H1 (cell line): ENCODE measurements at regions not wholly inside any gene's neighbourhood (a gene's known extent, or its start where the extent isn't known, plus 50 kb on each side); places are given as distances from the start of the nearest gene placed in this dataset.

Experiments
- CTCF ChIA-PET: fragments of 300-600 bp; sonication (Branson Sonifier 250); formaldehyde crosslinking; loops from one replicate; lab custom pipeline; 2021; ENCODE audit not compliant: partially characterized antibody; lab: Charles Lee
- POLR2A ChIA-PET: fragments of 300-600 bp; sonication (Branson Sonifier 250); formaldehyde crosslinking; loops from one replicate; lab custom pipeline; 2021; ENCODE audit warnings: inconsistent platforms; ENCODE audit not compliant: partially characterized antibody; lab: Charles Lee
- DNase-seq, 2 experiments: peaks; one replicate each; pipeline versions ENCODE4 v3.0.0 to v3.0.0-alpha.2; 2010 to 2022; ENCODE audit warnings: low spot score in 2 of 2, low read depth in 1 of 2, mixed read lengths in 1 of 2
- FAIRE-seq: peaks from 2 replicates; lab custom pipeline; 2011; peaks lifted over from hg19 to GRCh38; lab: Jason Lieb, UNC
- H2AFZ ChIP-seq: 2 replicates; pipeline ENCODE4 v1.8.1; 2012; ENCODE audit warnings: low read length, inconsistent platforms
- H2AK5ac ChIP-seq: 2 replicates; pipeline ENCODE4 v1.6.1; 2013; ENCODE audit warnings: low read depth, low read length
- H2BK120ac ChIP-seq: replicated peaks from 2 replicates; pipeline ENCODE3; 2013; ENCODE audit warnings: low read depth, low read length, inconsistent platforms
- H2BK12ac ChIP-seq: 2 replicates; pipeline ENCODE4 v1.6.1; 2013; ENCODE audit warnings: low read depth, low read length
- H2BK15ac ChIP-seq: 2 replicates; pipeline ENCODE4 v1.6.1; 2013; ENCODE audit warnings: low read length
- H2BK20ac ChIP-seq: 2 replicates; pipeline ENCODE4 v1.6.1; 2013; ENCODE audit warnings: low read length
- H2BK5ac ChIP-seq: 2 replicates; pipeline ENCODE4 v1.6.1; 2013; ENCODE audit warnings: low read depth, low read length
- H3K14ac ChIP-seq: 2 replicates; pipeline ENCODE4 v1.6.1; 2013; ENCODE audit warnings: inconsistent platforms; ENCODE audit not compliant: insufficient read length
- H3K18ac ChIP-seq: 2 replicates; pipeline ENCODE4 v1.6.1; 2013; ENCODE audit warnings: low read length; ENCODE audit errors: extremely low read depth
- H3K23ac ChIP-seq: 2 replicates; pipeline ENCODE4 v1.6.1; 2013; ENCODE audit warnings: inconsistent platforms; ENCODE audit not compliant: insufficient read length
- H3K23me2 ChIP-seq: 2 replicates; pipeline ENCODE4 v1.6.1; 2013; ENCODE audit warnings: low read depth, low read length
- H3K27ac ChIP-seq: 2 replicates; pipeline ENCODE4 v1.6.1; 2011; ENCODE audit warnings: low read depth, low read length, inconsistent platforms
- H3K27me3 ChIP-seq, 4 experiments: replicated peaks in 1 of 4; 1 replicate in 1 of 4; 2 replicates in 3 of 4; pipeline versions ENCODE4 v1.6.1 to v1.8.1; 2011 to 2013; ENCODE audit warnings: low read length in 3 of 4, mild to moderate bottlenecking in 3 of 4, inconsistent platforms in 2 of 4, mixed read lengths in 2 of 4, moderate library complexity in 1 of 4; ENCODE audit not compliant: control insufficient read depth in 3 of 4, insufficient read depth in 3 of 4; ENCODE audit errors: extremely low read depth in 1 of 4
- H3K36me3 ChIP-seq, 4 experiments: 2 replicates each; pipeline versions ENCODE4 v1.6.1 to v1.8.1; 2011 to 2013; ENCODE audit warnings: mild to moderate bottlenecking in 4 of 4, low read length in 3 of 4, moderate library complexity in 2 of 4, control low read depth in 1 of 4, inconsistent platforms in 1 of 4; ENCODE audit not compliant: insufficient read depth in 4 of 4, control insufficient read depth in 2 of 4
- H3K4ac ChIP-seq: replicated peaks from 2 replicates; pipeline ENCODE3; 2013; ENCODE audit warnings: low read length, low read depth, mixed read lengths, inconsistent platforms; ENCODE audit not compliant: insufficient read length
- H3K4me1 ChIP-seq, 4 experiments: replicated peaks in 1 of 4; 1 replicate in 1 of 4; 2 replicates in 3 of 4; pipeline versions ENCODE4 v1.6.1 to v1.8.1; 2011 to 2013; ENCODE audit warnings: low read length in 3 of 4, inconsistent platforms in 2 of 4, mixed read lengths in 1 of 4; ENCODE audit not compliant: insufficient read depth in 4 of 4, control insufficient read depth in 3 of 4
- H3K4me2 ChIP-seq, 2 experiments: 2 replicates each; pipeline versions ENCODE4 v1.6.1 to v1.8.1; 2011 to 2013; ENCODE audit warnings: low read depth in 2 of 2, low read length in 2 of 2, control low read depth in 1 of 2, inconsistent platforms in 1 of 2, mild to moderate bottlenecking in 1 of 2; ENCODE audit not compliant: insufficient read depth in 1 of 2
- H3K4me3 ChIP-seq, 4 experiments: fragments of 200-600, 300-600 bp in 1 of 4; sonication (generic), shearing (Covaris generic), sonication (Bioruptor Twin) in 1 of 4; 2 replicates each; pipeline versions ENCODE4 v1.5.1 to v1.8.1; 2011 to 2016; ENCODE audit warnings: low read length in 4 of 4, low read depth in 3 of 4, control low read depth in 2 of 4, inconsistent platforms in 2 of 4, mild to moderate bottlenecking in 2 of 4, mixed read lengths in 1 of 4, moderate library complexity in 1 of 4; ENCODE audit not compliant: insufficient read depth in 2 of 4; ENCODE audit errors: extremely low read depth in 1 of 4
- H3K56ac ChIP-seq: replicated peaks from 2 replicates; pipeline ENCODE3; 2013; ENCODE audit warnings: low read depth, mild to moderate bottlenecking, mixed read lengths, low read length, inconsistent platforms; ENCODE audit not compliant: insufficient read length
- H3K79me1 ChIP-seq: 2 replicates; pipeline ENCODE4 v1.6.1; 2013; ENCODE audit warnings: low read depth, low read length, control low read depth
- H3K79me2 ChIP-seq, 2 experiments: 2 replicates each; pipeline versions ENCODE4 v1.6.1 to v1.8.1; 2012 to 2013; ENCODE audit warnings: low read length in 2 of 2, mild to moderate bottlenecking in 2 of 2, inconsistent platforms in 1 of 2; ENCODE audit not compliant: insufficient read depth in 2 of 2, control insufficient read depth in 1 of 2
- H3K9ac ChIP-seq, 4 experiments: replicated peaks in 1 of 4; 1 replicate in 1 of 4; 2 replicates in 3 of 4; pipeline versions ENCODE4 v1.6.1 to v1.8.1; 2011 to 2013; ENCODE audit warnings: low read depth in 3 of 4, low read length in 3 of 4, control low read depth in 2 of 4, mild to moderate bottlenecking in 2 of 4, moderate library complexity in 2 of 4, inconsistent platforms in 1 of 4; ENCODE audit errors: extremely low read depth in 1 of 4
- H3K9me3 ChIP-seq, 2 experiments: 2 replicates each; pipeline versions ENCODE4 v1.6.1 to v1.8.1; 2012 to 2013; ENCODE audit warnings: mild to moderate bottlenecking in 2 of 2, moderate library complexity in 2 of 2, control low read depth in 1 of 2, inconsistent platforms in 1 of 2, low read depth in 1 of 2, low read length in 1 of 2, mixed read lengths in 1 of 2; ENCODE audit not compliant: insufficient read depth in 2 of 2
- H4K20me1 ChIP-seq, 2 experiments: replicated peaks in 1 of 2; 2 replicates each; pipeline versions ENCODE3 to v1.8.1; 2011 to 2013; ENCODE audit warnings: inconsistent platforms in 2 of 2, low read length in 2 of 2, mild to moderate bottlenecking in 1 of 2; ENCODE audit not compliant: insufficient read depth in 2 of 2, control insufficient read depth in 1 of 2
- H4K5ac ChIP-seq: 2 replicates; pipeline ENCODE4 v1.6.1; 2013; ENCODE audit warnings: low read length, low read depth, mixed read lengths, inconsistent platforms; ENCODE audit not compliant: insufficient read length
- H4K8ac ChIP-seq: 2 replicates; pipeline ENCODE4 v1.8.0; 2013; ENCODE audit warnings: mild to moderate bottlenecking, moderate library complexity, low read length, inconsistent platforms; ENCODE audit not compliant: insufficient read depth; ENCODE audit errors: extremely low read depth
- H4K91ac ChIP-seq: replicated peaks from 2 replicates; pipeline ENCODE3; 2013; ENCODE audit warnings: low read length, mixed read lengths, inconsistent platforms; ENCODE audit not compliant: insufficient read length
- CHD2 ChIP-seq: IDR thresholded peaks from 2 replicates; pipeline ENCODE4 v1.6.1; 2012; ENCODE audit warnings: low read length, improper control_type of control experiment
- KDM5A ChIP-seq: fragments of 200-600 bp; IDR thresholded peaks from 2 replicates; pipeline ENCODE4 v1.7.1; 2012; ENCODE audit warnings: mild to moderate bottlenecking, low read length, inconsistent platforms, mixed read lengths
- NRF1 ChIP-seq: IDR thresholded peaks from 2 replicates; pipeline ENCODE4 v1.6.1; 2011; ENCODE audit warnings: mild to moderate bottlenecking, low read depth, low read length, improper control_type of control experiment
- RXRA ChIP-seq: IDR thresholded peaks from 2 replicates; pipeline ENCODE4 v1.6.1; 2011; ENCODE audit warnings: low read depth, mild to moderate bottlenecking, low read length, moderate library complexity; ENCODE audit not compliant: insufficient read depth
- SUZ12 ChIP-seq: fragments of 200-600 bp; sonication (generic); IDR thresholded peaks from 2 replicates; pipeline ENCODE4 v1.6.1; 2012; ENCODE audit warnings: mild to moderate bottlenecking, inconsistent platforms, low read length, moderate library complexity, mixed read lengths
- WGBS, 2 experiments: shearing (Covaris generic) in 1 of 2; methylation state at CpG; one replicate each; pipeline versions ENCODE4 v1.1.6 to v1.1.7; 2013 to 2015; ENCODE audit warnings: low lambda C conversion rate in 2 of 2, mixed read lengths in 2 of 2, inconsistent platforms in 1 of 2, low coverage in 1 of 2, missing lambda C conversion rate in 1 of 2; ENCODE audit not compliant: insufficient replicate concordance in 2 of 2, insufficient coverage in 1 of 2, insufficient read length in 1 of 2; ENCODE audit errors: extremely low coverage in 1 of 2, missing lambda C conversion rate in 1 of 2; 5-methylcytosine and 5-hydroxymethylcytosine counted together

DNA sequence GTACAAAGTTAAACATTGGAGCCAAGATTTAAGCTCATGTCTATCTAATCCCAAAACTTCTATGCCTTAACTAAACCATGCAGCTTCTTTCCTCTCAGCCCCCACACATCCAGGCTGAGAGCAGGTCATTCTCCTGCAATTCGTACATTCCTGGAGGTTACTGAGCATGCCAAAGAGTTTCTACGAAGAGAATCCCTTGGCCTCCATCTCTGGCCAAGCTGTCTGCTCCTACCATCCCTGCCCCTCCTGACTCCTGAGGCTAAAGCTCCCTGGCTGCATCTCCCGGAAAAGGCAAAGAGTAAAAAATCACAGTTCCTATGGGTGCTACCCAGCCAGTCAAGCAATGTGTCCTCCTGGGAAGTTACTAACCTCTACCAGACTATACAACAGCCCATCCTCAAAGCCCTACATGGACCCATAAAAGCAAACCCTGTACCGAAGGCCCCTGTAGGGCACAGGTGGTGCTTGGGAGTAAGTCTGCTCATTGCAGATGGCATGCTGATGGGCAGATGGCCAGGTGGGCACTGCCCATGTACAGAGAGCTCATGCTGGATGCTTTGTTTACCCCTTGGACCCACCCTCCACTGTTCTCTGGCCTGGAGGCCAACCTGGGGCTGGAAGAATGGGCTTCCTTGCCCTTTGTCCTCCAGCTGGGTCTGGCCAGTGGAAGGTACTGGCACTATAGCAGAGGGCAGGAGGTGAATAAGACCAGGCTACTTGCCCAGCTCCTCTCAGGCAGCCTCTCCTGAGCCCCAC lies 99.5 kb downstream of the TTC32 start:
- Histone ChIP-seq H2BK5ac (no peak overlapping the region), H3K18ac (no peak overlapping the region), H3K36me3 (no peaks in the 10 kb centered on the region), H3K4me1 (no peaks in the 10 kb centered on the region), H3K9me3 (no peaks in the 10 kb centered on the region), H2AFZ (no peak overlapping the region), H3K14ac (no peak overlapping the region), H3K23me2 (no peaks in the 10 kb centered on the region), H3K27me3 (no peaks in the 10 kb centered on the region; a peak in 1 of 7 replicates), H2BK15ac (no peak overlapping the region), H2BK12ac (no peak overlapping the region), H3K4me3 (no peak overlapping the region), H4K91ac (no peak overlapping the region), H3K4ac (no peak overlapping the region), H3K4me2 (no peak overlapping the region), H3K27ac (no peak overlapping the region), H4K20me1 (no peaks in the 10 kb centered on the region), H3K23ac (no peak overlapping the region), H2BK120ac (no peak overlapping the region), H4K8ac (no peak overlapping the region), H2AK5ac (no peak overlapping the region)
- CTCF ChIA-PET, result interaction anchor here (1.1 to 1.9 kb wide), 7 partner anchors 47 to 98 kb away, joined by 3 to 6 read pairs (median 4); no protein-coding TSS in a partner anchor
- no peak for DNase-seq
- WGBS, 2 experiments, result 93% methylated on average over 4 of the region's 4 CpGs; no CpG with 5 or more reads in 1 of the 2 experiments
- POLR2A ChIA-PET, result no interaction called here
- TF ChIP-seq RXRA (no peak), NRF1 (no peak), KDM5A (no peak), CHD2 (no peak), SUZ12 (no peak)
- TF ChIP-seq, all 59 proteins: peak for 0
- Histone ChIP-seq H4K5ac (no peak overlapping the region), H2BK20ac (no peak overlapping the region), H3K79me1 (no peaks in the 10 kb centered on the region), H3K56ac (no peak overlapping the region), H3K79me2 (no peaks in the 10 kb centered on the region), H3K9ac (no peak overlapping the region)
- FAIRE-seq, result no peak
